Prostate gland (tissue), 2 donors: ENCODE measurements at regions not wholly inside any gene's neighbourhood (a gene's known extent, or its start where the extent isn't known, plus 50 kb on each side); places are given as distances from the start of the nearest gene placed in this dataset.

Source experiments
- DNase-seq: peaks from one replicate; pipeline ENCODE4 v3.0.0-alpha.2; 2019; ENCODE audit warnings: low spot score
- H3K27ac ChIP-seq, 2 donors: fragments of 200-600 bp; sonication (generic); 2 replicates each; pipeline ENCODE4 v1.5.1; 2017 to 2019
- H3K27me3 ChIP-seq: fragments of 200-600 bp; sonication (generic); replicated peaks from 2 replicates; pipeline ENCODE4 v1.5.1; 2019; ENCODE audit not compliant: insufficient read depth
- H3K36me3 ChIP-seq, 2 donors: fragments of 200-600 bp; sonication (generic); 1 replicate in 1 of 2; 2 replicates in 1 of 2; pipeline versions ENCODE4 v1.5.1 to v1.8.1; 2017 to 2019
- H3K4me1 ChIP-seq: fragments of 200-600 bp; sonication (generic); replicated peaks from 2 replicates; pipeline ENCODE4 v1.5.1; 2019
- H3K4me3 ChIP-seq, 2 donors: fragments of 200-600 bp; sonication (generic); 2 replicates each; pipeline ENCODE4 v1.5.1; 2017 to 2019
- H3K9me3 ChIP-seq: fragments of 200-600 bp; sonication (generic); 2 replicates; pipeline ENCODE4 v1.5.1; 2017
- CTCF ChIP-seq, 4 experiments: fragments of 200-600 bp in 2 of 4; fragments of 450-650 bp in 2 of 4; sonication (generic) in 2 of 4; IDR thresholded peaks; 1 replicate in 3 of 4; 2 replicates in 1 of 4; pipeline ENCODE4 v1.5.1; 2016 to 2019; ENCODE audit warnings: antibody characterized with exemption in 4 of 4, mild to moderate bottlenecking in 2 of 4, moderate library complexity in 2 of 4
- POLR2A ChIP-seq: fragments of 450-650 bp; IDR thresholded peaks from one replicate; pipeline ENCODE4 v1.6.1; 2016; ENCODE audit warnings: antibody characterized with exemption, mild to moderate bottlenecking
- POLR2AphosphoS5 ChIP-seq: sonication (generic); formaldehyde crosslinking; IDR thresholded peaks from one replicate; pipeline ENCODE4 v1.6.1; 2017; ENCODE audit warnings: antibody characterized with exemption
- WGBS: methylation state at CpG from one replicate; pipeline ENCODE4 v1.1.5; 2018; 5-methylcytosine and 5-hydroxymethylcytosine counted together
- intact Hi-C: fragments of 100-400 bp; cut with DNase I; formaldehyde crosslinking; loops from one replicate; pipeline ENCODE4 v1.14.2; 2022

- Histone ChIP-seq H3K27me3 (no peaks in the 10 kb centered on the region), H3K36me3 (no peaks in the 10 kb centered on the region), H3K4me1 (no peaks in the 10 kb centered on the region), H3K27ac (no peak overlapping the region), H3K9me3 (no peaks in the 10 kb centered on the region), H3K4me3 (no peak overlapping the region)
- intact Hi-C loops = no loop called here
- 76% methylated on average over 7 of the region's 7 CpGs for WGBS
- no peak for TF ChIP-seq POLR2A
- no peak for TF ChIP-seq CTCF (IDR thresholded peaks at IDR 0.05)
- TF ChIP-seq POLR2AphosphoS5 = no peak
- no peak for DNase-seq
Observed at GRCh38 chr6:91221072-91221720, 634.3 kb upstream of the MAP3K7 start.

GRCh38 chr6:91213229-91213901 lies 626.5 kb upstream of the MAP3K7 start:
- no peaks in the 10 kb centered on the region for H3K27me3 ChIP-seq
- intact Hi-C loops = no loop called here
- no peak overlapping the region for H3K27ac ChIP-seq
- no peaks in the 10 kb centered on the region for H3K36me3 ChIP-seq
- no peak for TF ChIP-seq POLR2A
- TF ChIP-seq CTCF (IDR thresholded peaks at IDR 0.05) = no peak
- no peak for TF ChIP-seq POLR2AphosphoS5
- H3K9me3 ChIP-seq = no peaks in the 10 kb centered on the region
- 87% methylated on average over 5 of the region's 5 CpGs for WGBS
- no peak overlapping the region for H3K4me3 ChIP-seq
- no peaks in the 10 kb centered on the region for H3K4me1 ChIP-seq
- no peak for DNase-seq

- no peak overlapping the region for H3K4me3 ChIP-seq
- intact Hi-C loops = no loop called here
- H3K4me1 ChIP-seq = no peaks in the 10 kb centered on the region
- WGBS = 91% methylated on average over 4 of the region's 4 CpGs
- no peaks in the 10 kb centered on the region for H3K9me3 ChIP-seq
- H3K27me3 ChIP-seq = no peaks in the 10 kb centered on the region
- no peaks in the 10 kb centered on the region for H3K36me3 ChIP-seq
- no peak overlapping the region for H3K27ac ChIP-seq
- DNase-seq = no peak
- no peak for TF ChIP-seq CTCF (IDR thresholded peaks at IDR 0.05)
- TF ChIP-seq POLR2A = no peak
- no peak for TF ChIP-seq POLR2AphosphoS5
Observed at GRCh38 chr6:91198588-91199255, 611.9 kb upstream of the MAP3K7 start.

- no peaks in the 10 kb centered on the region for H3K27me3 ChIP-seq
- H3K9me3 ChIP-seq = no peaks in the 10 kb centered on the region
- no peak for DNase-seq
- no peak overlapping the region for H3K4me3 ChIP-seq
- intact Hi-C loops = no loop called here
- no peak overlapping the region for H3K27ac ChIP-seq
- H3K36me3 ChIP-seq = no peaks in the 10 kb centered on the region
- WGBS = 87% methylated on average over 1 of the region's 1 CpG
- no peak for TF ChIP-seq POLR2AphosphoS5
- TF ChIP-seq POLR2A = no peak
- no peak for TF ChIP-seq CTCF (IDR thresholded peaks at IDR 0.05)
- no peaks in the 10 kb centered on the region for H3K4me1 ChIP-seq
Observed at GRCh38 chr6:91196729-91197128, 609.9 kb upstream of the MAP3K7 start.
